MCF 10A (cell line): ENCODE measurements at regions not wholly inside any gene's neighbourhood (a gene's known extent, or its start where the extent isn't known, plus 50 kb on each side); places are given as distances from the start of the nearest gene placed in this dataset.

Experiments used
- BruUV-seq: library from RNA; stranded (reverse); fragments of 400-500 nt; replicated peaks from 2 replicates; lab custom pipeline; 2021; lab: Mats Ljungman, UMichigan
- CTCF ChIA-PET: fragments of 300-600 bp; sonication (Branson Sonifier 250); formaldehyde crosslinking; extraction: SDS; loops from one replicate; lab custom pipeline; 2021; ENCODE audit warnings: antibody characterized with exemption, inconsistent platforms; lab: Yijun Ruan, JAX
- POLR2A ChIA-PET: fragments of 300-600, 350-650 bp; sonication (Branson Sonifier 250); formaldehyde crosslinking; extraction: SDS; loops from one replicate; lab custom pipeline; 2020; ENCODE audit warnings: antibody characterized with exemption, inconsistent platforms; lab: Yijun Ruan, JAX
- DNase-seq: peaks from one replicate; pipeline ENCODE4 v3.0.0-alpha.2; 2018; ENCODE audit not compliant: unreplicated experiment
- H3K27ac Mint-ChIP-seq: one replicate; pipeline ENCODE4 v1.8.0; 2022; ENCODE audit warnings: mild to moderate bottlenecking, low read depth, mixed read lengths; ENCODE audit not compliant: unreplicated experiment
- H3K27me3 Mint-ChIP-seq: one replicate; pipeline ENCODE4 v1.8.0; 2022; ENCODE audit warnings: mixed read lengths; ENCODE audit not compliant: insufficient read depth, unreplicated experiment
- H3K36me3 Mint-ChIP-seq: one replicate; pipeline ENCODE4 v1.8.0; 2022; ENCODE audit warnings: mild to moderate bottlenecking, moderate library complexity, mixed read lengths; ENCODE audit not compliant: insufficient read depth, unreplicated experiment
- H3K4me1 Mint-ChIP-seq: one replicate; pipeline ENCODE4 v1.8.0; 2022; ENCODE audit warnings: mixed read lengths; ENCODE audit not compliant: insufficient read depth, unreplicated experiment
- H3K4me3 Mint-ChIP-seq: one replicate; pipeline ENCODE4 v1.8.0; 2022; ENCODE audit warnings: mild to moderate bottlenecking, moderate library complexity, mixed read lengths; ENCODE audit not compliant: unreplicated experiment
- H3K9me3 Mint-ChIP-seq: one replicate; pipeline ENCODE4 v1.8.0; 2022; ENCODE audit warnings: mixed read lengths; ENCODE audit not compliant: unreplicated experiment
- CTCF ChIP-seq: fragments of 200-600 bp; IDR thresholded peaks from one replicate; pipeline ENCODE4 v1.8.0; 2022; ENCODE audit warnings: antibody characterized with exemption, mild to moderate bottlenecking; ENCODE audit not compliant: unreplicated experiment
- intact Hi-C: fragments of 100-400 bp; cut with micrococcal nuclease; formaldehyde crosslinking; loops from 2 replicates; pipeline ENCODE4 v1.14.1; 2022

GRCh38 chr15:46548989-46549388 lies 914.2 kb downstream of the SQOR start:
- ChIA-PET CTCF (interaction anchor here (0.7 to 0.9 kb wide), 2 partner anchors 46 to 387 kb away, joined by 3 read pairs; no protein-coding TSS in a partner anchor), POLR2A (no interaction called here)
- no peak for TF ChIP-seq CTCF
- DNase-seq = no peak
- BruUV-seq = no TSS peak
- intact Hi-C loops = no loop called here
- Mint-ChIP-seq H3K27me3 (no peaks in the 10 kb centered on the region), H3K9me3 (no peaks in the 10 kb centered on the region), H3K36me3 (no peaks in the 10 kb centered on the region), H3K27ac (no peak overlapping the region), H3K4me3 (no peak overlapping the region), H3K4me1 (no peaks in the 10 kb centered on the region)

GRCh38 chr15:46552316-46552715 lies 917.5 kb downstream of the SQOR start:
- no peak for DNase-seq
- Mint-ChIP-seq H3K4me3 (no peak overlapping the region), H3K27me3 (no peaks in the 10 kb centered on the region), H3K4me1 (no peaks in the 10 kb centered on the region), H3K9me3 (no peaks in the 10 kb centered on the region), H3K36me3 (no peaks in the 10 kb centered on the region), H3K27ac (no peak overlapping the region)
- intact Hi-C loops = no loop called here
- BruUV-seq = no TSS peak
- ChIA-PET CTCF (interaction anchor here (0.7 to 1.2 kb wide), 2 partner anchors 241 to 681 kb away, joined by 3 read pairs; no protein-coding TSS in a partner anchor), POLR2A (interaction anchor here (0.6 kb wide), 1 partner anchor 20 kb away, joined by 3 read pairs; no protein-coding TSS in a partner anchor)
- TF ChIP-seq CTCF = no peak

GRCh38 chr15:46555547-46555946 lies 920.7 kb downstream of the SQOR start:
- ChIA-PET POLR2A (no interaction called here), CTCF (interaction anchor here (0.7 kb wide), 1 partner anchor 300 kb away, joined by 5 read pairs; no protein-coding TSS in a partner anchor)
- H3K9me3 Mint-ChIP-seq = no peaks in the 10 kb centered on the region
- DNase-seq = no peak
- H3K27ac Mint-ChIP-seq = no peak overlapping the region
- H3K36me3 Mint-ChIP-seq = no peaks in the 10 kb centered on the region
- H3K27me3 Mint-ChIP-seq = no peaks in the 10 kb centered on the region
- TF ChIP-seq CTCF = no peak
- H3K4me3 Mint-ChIP-seq = no peak overlapping the region
- intact Hi-C loops = no loop called here
- no peaks in the 10 kb centered on the region for H3K4me1 Mint-ChIP-seq
- BruUV-seq = no TSS peak

- no TSS peak for BruUV-seq
- no peak for DNase-seq
- CTCF ChIA-PET = interaction anchor here (0.7 kb wide), 1 partner anchor 300 kb away, joined by 5 read pairs; no protein-coding TSS in a partner anchor
- no peak for TF ChIP-seq CTCF
- Mint-ChIP-seq H3K4me3 (no peak overlapping the region), H3K27me3 (no peaks in the 10 kb centered on the region), H3K36me3 (no peaks in the 10 kb centered on the region), H3K27ac (no peak overlapping the region), H3K4me1 (no peaks in the 10 kb centered on the region), H3K9me3 (no peaks in the 10 kb centered on the region)
- intact Hi-C loops = no loop called here
- POLR2A ChIA-PET = interaction anchor here (0.7 kb wide), 1 partner anchor 817 kb away, joined by 3 read pairs; no protein-coding TSS in a partner anchor
Observed at GRCh38 chr15:46556010-46556409, 921.2 kb downstream of the SQOR start.
